Ascending aorta (tissue), 2 donors: ENCODE measurements at regions not wholly inside any gene's neighbourhood (a gene's known extent, or its start where the extent isn't known, plus 50 kb on each side); places are given as distances from the start of the nearest gene placed in this dataset.

Experiments used
- DNase-seq, 2 donors: peaks; one replicate each; pipeline ENCODE4 v3.0.0-alpha.2; 2019; ENCODE audit warnings: low spot score in 2 of 2
- H3K27ac ChIP-seq, 2 donors: fragments of 200-600 bp; sonication (generic); one replicate each; pipeline ENCODE4 v1.5.1; 2016 to 2017; ENCODE audit warnings: mild to moderate bottlenecking in 1 of 2
- H3K27me3 ChIP-seq: fragments of 200-600 bp; sonication (generic); one replicate; pipeline ENCODE4 v1.5.1; 2017
- H3K36me3 ChIP-seq, 2 donors: fragments of 200-600 bp; sonication (generic); one replicate each; pipeline ENCODE4 v1.5.1; 2016
- H3K4me1 ChIP-seq, 2 donors: fragments of 200-600 bp; sonication (generic); one replicate each; pipeline ENCODE4 v1.5.1; 2016 to 2017; ENCODE audit warnings: mild to moderate bottlenecking in 1 of 2
- H3K4me3 ChIP-seq, 2 donors: fragments of 200-600 bp; sonication (generic); one replicate each; pipeline ENCODE4 v1.5.1; 2016 to 2017; ENCODE audit warnings: mild to moderate bottlenecking in 1 of 2
- H3K9me3 ChIP-seq, 2 donors: fragments of 200-600 bp; sonication (generic); one replicate each; pipeline ENCODE4 v1.5.1; 2016
- intact Hi-C: fragments of 100-400 bp; cut with DNase I; formaldehyde crosslinking; loops from one replicate; pipeline ENCODE4 v1.15.1; 2023
- TF ChIP-seq, protein P1 (sequence below), 3 experiments: fragments of 200-600 bp in 2 of 3; fragments of 450-650 bp in 1 of 3; sonication (generic) in 2 of 3; IDR thresholded peaks; one replicate each; pipeline ENCODE4 v1.5.1; 2016 to 2019; ENCODE audit warnings: antibody characterized with exemption in 3 of 3, mild to moderate bottlenecking in 1 of 3, moderate library complexity in 1 of 3

DNA sequence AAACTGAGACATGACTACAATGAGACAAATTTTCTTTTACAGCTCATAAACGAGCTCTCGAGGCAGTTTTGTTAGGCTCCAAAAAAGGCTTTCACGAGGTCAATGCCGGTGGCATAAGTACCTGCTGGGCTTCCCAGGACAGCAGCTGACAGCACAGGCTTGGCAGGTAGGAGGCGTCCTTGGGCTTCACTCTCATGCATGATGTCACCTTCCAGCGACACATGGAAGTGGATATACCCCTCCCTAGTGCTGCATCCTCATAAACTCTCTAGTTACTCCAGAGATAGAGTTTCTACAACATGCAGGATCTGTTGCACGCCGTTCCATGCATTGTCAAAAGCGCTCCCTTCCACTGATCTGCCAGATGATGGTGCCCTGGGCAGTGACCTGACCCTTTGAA is 112.5 kb upstream of the PAXBP1 start:
- Histone ChIP-seq H3K9me3 (no peaks in the 10 kb centered on the region), H3K4me3 (no peak overlapping the region), H3K36me3 (no peaks in the 10 kb centered on the region), H3K27ac (no peak overlapping the region), H3K4me1 (no peaks in the 10 kb centered on the region), H3K27me3 (no peaks in the 10 kb centered on the region)
- intact Hi-C loops = no loop called here
- no peak for DNase-seq
- TF ChIP-seq, protein P1, sequence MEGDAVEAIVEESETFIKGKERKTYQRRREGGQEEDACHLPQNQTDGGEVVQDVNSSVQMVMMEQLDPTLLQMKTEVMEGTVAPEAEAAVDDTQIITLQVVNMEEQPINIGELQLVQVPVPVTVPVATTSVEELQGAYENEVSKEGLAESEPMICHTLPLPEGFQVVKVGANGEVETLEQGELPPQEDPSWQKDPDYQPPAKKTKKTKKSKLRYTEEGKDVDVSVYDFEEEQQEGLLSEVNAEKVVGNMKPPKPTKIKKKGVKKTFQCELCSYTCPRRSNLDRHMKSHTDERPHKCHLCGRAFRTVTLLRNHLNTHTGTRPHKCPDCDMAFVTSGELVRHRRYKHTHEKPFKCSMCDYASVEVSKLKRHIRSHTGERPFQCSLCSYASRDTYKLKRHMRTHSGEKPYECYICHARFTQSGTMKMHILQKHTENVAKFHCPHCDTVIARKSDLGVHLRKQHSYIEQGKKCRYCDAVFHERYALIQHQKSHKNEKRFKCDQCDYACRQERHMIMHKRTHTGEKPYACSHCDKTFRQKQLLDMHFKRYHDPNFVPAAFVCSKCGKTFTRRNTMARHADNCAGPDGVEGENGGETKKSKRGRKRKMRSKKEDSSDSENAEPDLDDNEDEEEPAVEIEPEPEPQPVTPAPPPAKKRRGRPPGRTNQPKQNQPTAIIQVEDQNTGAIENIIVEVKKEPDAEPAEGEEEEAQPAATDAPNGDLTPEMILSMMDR (IDR thresholded peaks at IDR 0.05) = no peak

DNA sequence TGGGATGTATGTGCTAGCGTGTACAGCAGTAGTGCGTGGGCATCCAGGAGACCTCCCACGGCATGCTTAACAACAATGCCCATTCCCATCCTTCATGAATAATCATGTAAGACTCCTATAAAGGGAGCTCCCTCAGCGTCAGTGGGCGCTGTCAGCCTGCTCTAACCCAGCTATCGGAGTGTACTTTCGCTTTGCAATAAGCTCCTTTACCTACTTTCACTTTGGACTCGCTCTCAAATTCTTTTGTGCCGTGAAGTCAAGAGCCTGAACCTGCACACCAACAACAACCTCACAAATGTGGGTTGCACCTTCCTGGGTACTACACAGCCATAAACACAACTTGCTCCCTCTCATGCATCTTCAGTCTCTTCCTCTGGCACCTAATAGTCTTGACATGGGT is 114.8 kb upstream of the PAXBP1 start:
- H3K4me3 ChIP-seq = no peak overlapping the region
- TF ChIP-seq, protein P1 (IDR thresholded peaks at IDR 0.05) = no peak
- DNase-seq = no peak
- H3K9me3 ChIP-seq = no peaks in the 10 kb centered on the region
- intact Hi-C loops = no loop called here
- H3K27ac ChIP-seq = no peak overlapping the region
- no peaks in the 10 kb centered on the region for H3K27me3 ChIP-seq
- H3K4me1 ChIP-seq = no peaks in the 10 kb centered on the region
- no peaks in the 10 kb centered on the region for H3K36me3 ChIP-seq

DNA sequence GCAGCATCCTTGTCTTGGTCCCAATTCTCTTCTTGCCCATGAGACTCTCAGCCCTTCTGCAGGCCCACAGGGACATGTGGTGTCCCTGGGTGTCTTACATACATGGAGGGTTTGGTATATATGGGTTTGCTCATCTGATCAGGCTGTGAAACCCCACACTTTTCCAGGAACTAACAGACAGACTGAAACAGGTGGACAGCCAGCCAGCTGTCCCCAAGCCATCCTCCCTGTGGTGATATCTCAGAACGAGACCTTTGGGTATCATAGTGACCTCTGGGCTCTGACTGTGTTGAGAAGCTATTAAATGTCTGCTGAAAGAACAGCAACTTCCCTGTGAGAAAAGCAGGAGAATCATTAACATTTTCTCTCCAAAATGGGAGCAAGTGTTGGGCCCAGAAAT is 115.5 kb upstream of the PAXBP1 start:
- intact Hi-C loops = no loop called here
- H3K4me1 ChIP-seq = no peaks in the 10 kb centered on the region
- no peak for DNase-seq

DNA sequence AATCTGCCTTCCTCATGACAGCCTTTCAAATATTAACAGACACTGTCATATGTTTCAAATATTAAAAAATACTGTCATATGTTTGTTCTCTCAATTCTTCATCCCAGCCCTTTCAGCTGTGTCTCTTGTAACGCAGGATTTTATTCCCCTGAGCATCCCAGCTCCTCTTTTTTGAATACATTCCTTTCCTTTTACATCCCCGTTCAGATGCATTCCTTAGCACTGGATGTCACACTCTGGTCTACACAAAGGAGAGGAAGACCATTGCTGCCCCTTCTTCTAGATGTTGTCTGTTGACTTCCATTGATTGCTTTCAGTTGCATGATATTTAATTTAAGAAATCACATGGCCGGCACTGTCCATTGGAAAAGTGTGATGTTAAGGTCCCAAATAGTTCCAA is 117.4 kb upstream of the PAXBP1 start:
- H3K27me3 ChIP-seq = no peaks in the 10 kb centered on the region
- intact Hi-C loops = no loop called here
- DNase-seq = no peak
- no peaks in the 10 kb centered on the region for H3K36me3 ChIP-seq
- no peaks in the 10 kb centered on the region for H3K4me1 ChIP-seq
- H3K9me3 ChIP-seq = no peaks in the 10 kb centered on the region
- TF ChIP-seq, protein P1 (IDR thresholded peaks at IDR 0.05) = no peak
- H3K27ac ChIP-seq = no peak overlapping the region
- H3K4me3 ChIP-seq = no peak overlapping the region

More for the DNA sequence above, 115.5 kb upstream of the PAXBP1 start:
- no peak overlapping the region for H3K27ac ChIP-seq
- H3K27me3 ChIP-seq = no peaks in the 10 kb centered on the region
- TF ChIP-seq, protein P1 (IDR thresholded peaks at IDR 0.05) = no peak
- H3K36me3 ChIP-seq = no peaks in the 10 kb centered on the region
- no peaks in the 10 kb centered on the region for H3K9me3 ChIP-seq
- H3K4me3 ChIP-seq = no peak overlapping the region

DNA sequence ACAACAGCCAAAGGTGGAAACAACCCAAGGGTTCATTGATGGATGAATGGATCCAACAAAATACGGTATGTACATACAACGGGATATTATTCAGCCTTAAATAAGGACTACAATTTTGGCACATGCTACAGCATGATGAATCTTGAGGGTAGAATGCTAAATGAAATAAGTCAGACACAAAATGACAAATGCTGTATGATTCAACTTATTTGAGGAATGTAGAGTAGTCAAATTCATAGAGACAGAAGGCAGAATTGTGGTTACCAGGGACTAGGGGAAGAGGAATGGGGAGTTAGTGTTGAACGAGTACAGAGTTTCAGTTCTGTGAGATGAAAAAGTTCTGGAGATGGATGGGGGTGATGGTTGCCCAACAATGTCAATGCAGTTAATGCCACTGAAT is 118.0 kb upstream of the PAXBP1 start:
- H3K27ac ChIP-seq = no peak overlapping the region
- TF ChIP-seq, protein P1 (IDR thresholded peaks at IDR 0.05) = no peak
- no peak for DNase-seq
- no peaks in the 10 kb centered on the region for H3K4me1 ChIP-seq
- no peaks in the 10 kb centered on the region for H3K27me3 ChIP-seq
- intact Hi-C loops = no loop called here
- no peaks in the 10 kb centered on the region for H3K9me3 ChIP-seq
- no peak overlapping the region for H3K4me3 ChIP-seq
- H3K36me3 ChIP-seq = no peaks in the 10 kb centered on the region

DNA sequence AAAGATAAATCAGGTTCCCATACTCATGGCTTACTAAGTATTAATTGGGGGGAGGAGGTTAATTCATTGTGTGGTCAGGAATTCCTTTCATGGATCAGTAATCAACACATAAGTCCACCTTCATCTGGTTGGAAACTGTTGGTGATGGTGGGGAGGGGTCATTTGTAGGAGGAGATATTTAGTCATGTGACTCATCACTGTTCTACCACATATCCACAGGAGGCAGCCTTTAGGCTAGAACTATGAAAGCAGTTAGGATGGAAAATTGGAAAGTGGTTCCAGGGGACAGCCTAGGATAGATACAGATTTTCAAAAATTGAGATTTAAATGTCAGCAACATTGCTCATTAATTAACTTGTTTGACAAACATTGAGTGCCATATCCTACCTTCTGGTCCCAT is 122.8 kb upstream of the PAXBP1 start:
- no peaks in the 10 kb centered on the region for H3K36me3 ChIP-seq
- H3K4me3 ChIP-seq = no peak overlapping the region
- no peaks in the 10 kb centered on the region for H3K4me1 ChIP-seq

More for the DNA sequence above, 122.8 kb upstream of the PAXBP1 start:
- no peaks in the 10 kb centered on the region for H3K9me3 ChIP-seq
- no peaks in the 10 kb centered on the region for H3K27me3 ChIP-seq
- H3K27ac ChIP-seq = no peak overlapping the region
- DNase-seq = no peak
- TF ChIP-seq, protein P1 (IDR thresholded peaks at IDR 0.05) = no peak
- intact Hi-C loops = no loop called here
